ENCODE measurements at regions not wholly inside any gene's neighbourhood (a gene's known extent, or its start where the extent isn't known, plus 50 kb on each side); places are given as distances from the start of the nearest gene placed in this dataset.
"Not testable (repeated sequence)": the region's sequence is repeated elsewhere in the genome, so short reads cannot be mapped to it uniquely, and the experiment has no call there.

- DNase-seq (ENCODE audit: extremely low spot score) = no peak
- CTCF ChIA-PET = no interaction called here
- POLR2A ChIA-PET = no interaction called here
- no peak for TF ChIP-seq CTCF (IDR thresholded peaks at IDR 0.05; ENCODE audit: control extremely low read depth, extremely low read depth, low read depth, missing control alignments)
Measured at GRCh38 chr6:121595646-121596045, 160.2 kb downstream of the GJA1 start.

GRCh38 chr6:121596441-121596840, 161.0 kb downstream of the GJA1 start:
- DNase-seq (ENCODE audit: extremely low spot score) = no peak
- no peak for TF ChIP-seq CTCF (IDR thresholded peaks at IDR 0.05; ENCODE audit: control extremely low read depth, extremely low read depth, low read depth, missing control alignments)
- CTCF ChIA-PET = no interaction called here
- POLR2A ChIA-PET = no interaction called here

- POLR2A ChIA-PET = no interaction called here
- no peak for DNase-seq (ENCODE audit: extremely low spot score)
- CTCF ChIA-PET = no interaction called here
- no peak for TF ChIP-seq CTCF (IDR thresholded peaks at IDR 0.05; ENCODE audit: control extremely low read depth, extremely low read depth, low read depth, missing control alignments)
Measured at GRCh38 chr6:121597654-121598053, 162.2 kb downstream of the GJA1 start.

- POLR2A ChIA-PET; CTCF ChIA-PET; DNase-seq (ENCODE audit: extremely low spot score): not testable (repeated sequence)
Measured at GRCh38 chr6:121599331-121599730, 163.9 kb downstream of the GJA1 start.

- no peak for TF ChIP-seq CTCF (IDR thresholded peaks at IDR 0.05; ENCODE audit: control extremely low read depth, extremely low read depth, low read depth, missing control alignments)
- ChIA-PET CTCF (interaction anchor here (1.2 kb wide), 1 partner anchor 8 kb away, joined by 3 read pairs; no protein-coding TSS in a partner anchor), POLR2A (no interaction called here)
- no peak for DNase-seq (ENCODE audit: extremely low spot score)
Measured at GRCh38 chr6:121600389-121601168, 165.1 kb downstream of the GJA1 start.

- POLR2A ChIA-PET = no interaction called here
- no peak for DNase-seq (ENCODE audit: extremely low spot score)
- CTCF ChIA-PET = interaction anchor here (1.1 kb wide), 1 partner anchor 26 kb away, joined by 3 read pairs; no protein-coding TSS in a partner anchor
- no peak for TF ChIP-seq CTCF (IDR thresholded peaks at IDR 0.05; ENCODE audit: control extremely low read depth, extremely low read depth, low read depth, missing control alignments)
Measured at GRCh38 chr6:121603486-121603885, 168.0 kb downstream of the GJA1 start.

- ChIA-PET POLR2A (no interaction called here), CTCF (no interaction called here)
Measured at GRCh38 chr6:121607721-121608120, 172.3 kb downstream of the GJA1 start.

More at GRCh38 chr6:121607721-121608120, 172.3 kb downstream of the GJA1 start:
- DNase-seq (ENCODE audit: extremely low spot score) = no peak
- no peak for TF ChIP-seq CTCF (IDR thresholded peaks at IDR 0.05; ENCODE audit: control extremely low read depth, extremely low read depth, low read depth, missing control alignments)
